H1 (cell line): ENCODE measurements at regions not wholly inside any gene's neighbourhood (a gene's known extent, or its start where the extent isn't known, plus 50 kb on each side); places are given as distances from the start of the nearest gene placed in this dataset.

Experiments used
- BCL11A ChIP-seq, 2 experiments: IDR thresholded peaks; one replicate each; pipeline ENCODE4 v1.6.1; 2011; ENCODE audit warnings: low read depth in 2 of 2, low read length in 2 of 2, mild to moderate bottlenecking in 2 of 2
- EZH2 ChIP-seq: fragments of 200-600 bp; sonication (generic); IDR thresholded peaks from 2 replicates; pipeline ENCODE4 v1.7.1; 2012; ENCODE audit warnings: low read depth, mild to moderate bottlenecking, moderate library complexity, low read length, inconsistent platforms; ENCODE audit not compliant: severe bottlenecking
- SAP30 ChIP-seq: fragments of 300-600 bp; sonication (generic); IDR thresholded peaks from 2 replicates; pipeline ENCODE4 v1.7.1; 2012; ENCODE audit warnings: low read length, moderate library complexity, mild to moderate bottlenecking, inconsistent platforms; ENCODE audit not compliant: insufficient read depth, insufficient replicate concordance
- TAF1 ChIP-seq: IDR thresholded peaks from 2 replicates; pipeline ENCODE4 v1.6.1; 2011; ENCODE audit warnings: mild to moderate bottlenecking, low read depth, low read length

DNA sequence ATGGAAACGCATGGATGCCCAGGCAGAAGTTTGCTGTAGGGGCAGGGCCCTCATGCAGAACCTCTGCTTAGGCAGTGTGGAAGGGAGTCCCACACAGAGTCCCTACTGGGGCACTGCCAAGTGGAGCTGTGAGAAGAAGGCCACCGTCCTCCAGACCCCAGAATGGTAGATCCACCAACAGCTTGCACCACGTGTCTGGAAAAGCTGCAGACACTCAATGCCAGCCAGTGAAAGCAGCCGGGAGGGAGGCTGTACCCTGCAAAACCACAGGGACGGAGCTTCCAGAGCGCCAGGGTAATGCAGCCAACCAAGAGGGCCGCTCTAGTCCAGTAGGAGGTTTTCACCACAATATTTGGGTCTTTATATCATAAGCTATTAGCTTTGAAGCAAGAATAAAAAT lies 97.1 kb upstream of the IQSEC1 start (continued):
- TF ChIP-seq BCL11A (IDR thresholded peaks at IDR 0.05; ENCODE audit: low read depth in 2 of 2, low read length in 2 of 2) (no peak), SAP30 (no peak), EZH2 (no peak), TAF1 (no peak)
